C4-2B (cell line): ENCODE measurements at regions not wholly inside any gene's neighbourhood (a gene's known extent, or its start where the extent isn't known, plus 50 kb on each side); places are given as distances from the start of the nearest gene placed in this dataset.

Source experiments
- H3K27ac ChIP-seq: fragments of 450-650 bp; 2 replicates; pipeline ENCODE4 v1.5.1; 2017
- ZFX ChIP-seq: fragments of 450-650 bp; IDR thresholded peaks from 2 replicates; pipeline ENCODE4 v1.6.1; 2017
- TF ChIP-seq, protein P1 (sequence below): fragments of 450-650 bp; conservative IDR thresholded peaks from 2 replicates; pipeline ENCODE4 v1.5.1; 2017; ENCODE audit warnings: mild to moderate bottlenecking

DNA sequence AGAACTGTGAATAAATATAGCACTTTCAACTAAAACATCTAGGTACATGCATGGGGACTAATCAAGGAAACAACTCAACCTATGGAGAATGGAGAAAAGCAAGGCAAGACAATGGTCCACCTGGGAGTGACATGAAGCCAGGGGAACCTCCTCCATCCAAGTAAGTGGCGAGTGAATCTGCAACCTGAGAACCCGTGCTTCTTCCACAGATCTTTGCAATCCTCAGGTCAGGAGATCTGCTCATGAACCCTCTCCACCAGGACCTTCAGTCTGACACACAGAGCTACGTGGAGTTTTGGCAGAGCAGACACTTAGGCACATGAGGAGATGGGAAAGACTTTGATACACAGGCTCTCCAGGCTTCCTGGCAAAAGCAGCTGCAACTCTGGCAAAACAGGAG lies 58.8 kb upstream of the KHDRBS2 start:
- no peak overlapping the region for H3K27ac ChIP-seq

DNA sequence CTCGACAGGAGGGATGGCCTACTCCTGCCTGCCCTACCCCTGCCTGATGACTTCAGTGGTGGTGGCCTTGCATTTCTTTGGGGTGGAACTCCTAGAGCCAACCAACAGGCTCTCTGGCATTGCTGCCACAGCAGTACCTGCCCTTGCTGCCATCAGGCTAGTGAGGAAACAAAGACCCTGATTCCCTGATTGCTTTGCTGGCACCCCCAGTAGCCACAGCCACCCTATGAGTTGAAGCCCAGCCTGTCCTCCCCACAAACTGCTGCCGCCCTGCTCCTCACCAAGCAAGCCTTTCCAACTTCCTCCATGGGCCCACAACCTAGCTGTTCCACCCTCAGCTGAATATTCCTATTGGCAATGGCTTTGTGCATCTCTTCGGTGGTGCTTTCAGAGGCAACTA lies 52.5 kb upstream of the KHDRBS2 start:
- no peak for TF ChIP-seq ZFX
- TF ChIP-seq, protein P1, sequence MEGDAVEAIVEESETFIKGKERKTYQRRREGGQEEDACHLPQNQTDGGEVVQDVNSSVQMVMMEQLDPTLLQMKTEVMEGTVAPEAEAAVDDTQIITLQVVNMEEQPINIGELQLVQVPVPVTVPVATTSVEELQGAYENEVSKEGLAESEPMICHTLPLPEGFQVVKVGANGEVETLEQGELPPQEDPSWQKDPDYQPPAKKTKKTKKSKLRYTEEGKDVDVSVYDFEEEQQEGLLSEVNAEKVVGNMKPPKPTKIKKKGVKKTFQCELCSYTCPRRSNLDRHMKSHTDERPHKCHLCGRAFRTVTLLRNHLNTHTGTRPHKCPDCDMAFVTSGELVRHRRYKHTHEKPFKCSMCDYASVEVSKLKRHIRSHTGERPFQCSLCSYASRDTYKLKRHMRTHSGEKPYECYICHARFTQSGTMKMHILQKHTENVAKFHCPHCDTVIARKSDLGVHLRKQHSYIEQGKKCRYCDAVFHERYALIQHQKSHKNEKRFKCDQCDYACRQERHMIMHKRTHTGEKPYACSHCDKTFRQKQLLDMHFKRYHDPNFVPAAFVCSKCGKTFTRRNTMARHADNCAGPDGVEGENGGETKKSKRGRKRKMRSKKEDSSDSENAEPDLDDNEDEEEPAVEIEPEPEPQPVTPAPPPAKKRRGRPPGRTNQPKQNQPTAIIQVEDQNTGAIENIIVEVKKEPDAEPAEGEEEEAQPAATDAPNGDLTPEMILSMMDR = no peak

More for the DNA sequence above, 58.8 kb upstream of the KHDRBS2 start:
- TF ChIP-seq ZFX = no peak
- TF ChIP-seq, protein P1 = no peak

More for the DNA sequence above, 52.5 kb upstream of the KHDRBS2 start:
- no peak overlapping the region for H3K27ac ChIP-seq
